ENCODE measurements at regions not wholly inside any gene's neighbourhood (a gene's known extent, or its start where the extent isn't known, plus 50 kb on each side); places are given as distances from the start of the nearest gene placed in this dataset.
"Not testable (repeated sequence)": the region's sequence is repeated elsewhere in the genome, so short reads cannot be mapped to it uniquely, and the experiment has no call there.

DNA sequence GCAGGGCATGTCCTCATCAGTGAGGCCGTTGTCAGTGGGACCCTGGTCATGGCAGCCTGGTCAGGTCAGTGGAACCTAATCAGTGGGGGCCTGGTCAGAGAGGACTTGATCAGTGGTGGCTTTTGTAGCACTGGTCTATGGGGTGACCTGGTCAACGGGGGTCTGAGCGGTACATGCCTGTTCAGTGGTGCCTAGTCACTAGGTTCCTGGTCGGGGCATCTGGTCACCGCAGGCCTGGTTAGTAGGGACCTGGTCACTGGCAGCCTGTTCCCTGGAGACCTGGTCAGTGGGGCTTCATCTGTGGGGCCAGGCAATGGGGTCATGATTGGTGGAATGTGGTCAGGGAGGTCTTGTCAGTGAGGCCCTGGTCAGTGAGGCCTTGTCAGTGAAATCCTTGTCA, 823.1 kb downstream of the FOXD4L5 start:
- H3K27ac Mint-ChIP-seq; H3K9me3 Mint-ChIP-seq; H3K9me3 ChIP-seq (ENCODE audit: control insufficient read depth in 1 of 2, insufficient read depth in 1 of 2, low read length in 2 of 2); POLR2A ChIA-PET; H3K36me3 ChIP-seq (ENCODE audit: insufficient read depth, low read length); H3K27me3 ChIP-seq (ENCODE audit: control insufficient read depth in 1 of 2, insufficient read depth in 2 of 2, low read length in 2 of 2); DNase-seq; H3K4me3 ChIP-seq (ENCODE audit: low read length); ATAC-seq (ENCODE audit: poor library complexity); H3K4me1 Mint-ChIP-seq (ENCODE audit: low read depth); CTCF ChIA-PET; H3K4me1 ChIP-seq (ENCODE audit: insufficient read depth, low read length); H3K4me3 Mint-ChIP-seq; H3K27ac ChIP-seq (ENCODE audit: low read depth in 1 of 2, low read length in 2 of 2); H3K27me3 Mint-ChIP-seq; H3K36me3 Mint-ChIP-seq (ENCODE audit: low read depth); intact Hi-C loops (cut with DNase I, micrococcal nuclease): not testable (repeated sequence)

DNA sequence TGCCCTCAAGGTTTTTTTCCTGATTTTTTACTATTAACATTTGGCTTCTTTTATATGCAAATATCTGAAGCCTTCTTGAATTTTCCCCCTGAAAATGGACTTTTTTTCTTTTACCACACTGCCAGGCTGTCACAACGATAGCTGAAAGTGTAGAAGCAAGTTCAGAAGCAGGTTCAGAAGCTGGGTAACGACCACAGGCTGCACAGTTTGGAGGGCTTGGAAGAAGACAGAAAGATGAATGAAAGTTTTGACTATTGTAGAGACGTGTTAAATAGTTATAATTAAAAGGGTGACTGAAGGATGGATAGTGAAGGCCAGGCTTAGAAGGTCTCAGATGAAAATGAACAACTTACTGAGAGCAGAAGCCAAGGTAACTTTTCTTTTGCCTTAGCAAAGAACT, 826.4 kb downstream of the FOXD4L5 start:
- H3K9me3 Mint-ChIP-seq; H3K36me3 ChIP-seq (ENCODE audit: insufficient read depth, low read length); CTCF ChIA-PET; intact Hi-C loops (cut with DNase I, micrococcal nuclease); H3K27me3 ChIP-seq (ENCODE audit: control insufficient read depth in 1 of 2, insufficient read depth in 2 of 2, low read length in 2 of 2); DNase-seq; H3K27ac ChIP-seq (ENCODE audit: low read depth in 1 of 2, low read length in 2 of 2); POLR2A ChIA-PET; H3K4me1 Mint-ChIP-seq (ENCODE audit: low read depth); H3K36me3 Mint-ChIP-seq (ENCODE audit: low read depth); ATAC-seq (ENCODE audit: poor library complexity); H3K4me3 Mint-ChIP-seq; H3K27me3 Mint-ChIP-seq; H3K4me3 ChIP-seq (ENCODE audit: low read length); H3K9me3 ChIP-seq (ENCODE audit: control insufficient read depth in 1 of 2, insufficient read depth in 1 of 2, low read length in 2 of 2); H3K4me1 ChIP-seq (ENCODE audit: insufficient read depth, low read length); H3K27ac Mint-ChIP-seq: not testable (repeated sequence)

DNA sequence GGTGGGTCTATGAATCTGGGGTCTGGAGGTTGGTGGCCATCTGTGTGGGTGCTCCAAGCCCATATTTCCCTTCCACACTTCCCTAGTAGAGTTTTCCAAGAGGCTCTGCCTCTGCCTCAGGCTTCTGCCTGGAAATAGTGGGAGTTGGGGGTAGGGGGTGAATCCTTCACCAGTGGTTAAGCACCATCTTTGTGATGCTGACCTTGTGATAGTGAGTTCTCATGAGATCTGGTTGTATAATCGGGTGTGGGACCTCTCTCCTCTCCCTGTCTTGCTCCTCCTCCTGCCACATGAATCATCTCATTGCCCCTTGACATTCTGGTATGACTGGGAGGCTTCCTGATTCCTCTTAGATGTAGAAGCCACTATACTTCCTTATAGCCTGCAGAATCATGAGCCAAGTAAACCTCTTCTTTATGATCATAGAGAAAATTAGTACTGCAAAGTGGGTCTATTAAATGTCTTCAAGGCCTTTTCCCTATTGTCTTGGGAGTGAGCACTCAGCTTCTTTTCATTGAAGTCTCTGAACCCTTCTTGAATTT, 829.8 kb downstream of the FOXD4L5 start:
- H3K4me1 Mint-ChIP-seq (ENCODE audit: low read depth); H3K9me3 Mint-ChIP-seq; intact Hi-C loops (cut with DNase I, micrococcal nuclease); CTCF ChIA-PET; H3K36me3 Mint-ChIP-seq (ENCODE audit: low read depth); H3K36me3 ChIP-seq (ENCODE audit: insufficient read depth, low read length); H3K4me3 Mint-ChIP-seq; ATAC-seq (ENCODE audit: poor library complexity); H3K27me3 ChIP-seq (ENCODE audit: control insufficient read depth in 1 of 2, insufficient read depth in 2 of 2, low read length in 2 of 2); DNase-seq; H3K27me3 Mint-ChIP-seq; POLR2A ChIA-PET; H3K9me3 ChIP-seq (ENCODE audit: control insufficient read depth in 1 of 2, insufficient read depth in 1 of 2, low read length in 2 of 2); H3K4me3 ChIP-seq (ENCODE audit: low read length); H3K4me1 ChIP-seq (ENCODE audit: insufficient read depth, low read length); H3K27ac ChIP-seq (ENCODE audit: low read depth in 1 of 2, low read length in 2 of 2); H3K27ac Mint-ChIP-seq: not testable (repeated sequence)

DNA sequence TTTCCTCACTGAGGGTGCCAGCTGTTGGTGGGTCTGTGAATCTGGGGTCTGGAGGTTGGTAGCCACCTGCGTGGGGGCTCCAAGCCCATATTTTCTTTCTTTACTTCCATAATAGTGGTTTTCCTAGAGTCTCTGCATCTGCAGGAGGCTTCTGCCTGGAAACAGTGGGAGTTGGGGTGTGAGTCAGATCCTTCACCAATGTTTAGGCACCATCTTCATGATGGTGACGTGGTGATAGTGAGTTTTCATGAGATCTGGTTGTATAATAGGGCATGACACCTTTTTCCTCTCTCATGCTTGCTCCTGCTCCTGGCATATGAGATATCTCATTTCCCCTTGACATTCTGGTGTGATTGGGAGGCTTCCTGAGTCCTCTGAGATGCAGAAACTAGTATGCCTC, 832.9 kb downstream of the FOXD4L5 start:
- DNase-seq: peak in 2 of 14 experiments; percentile 2 to 3
- H3K27me3 Mint-ChIP-seq; H3K4me3 Mint-ChIP-seq; ATAC-seq (ENCODE audit: poor library complexity); CTCF ChIA-PET; intact Hi-C loops (cut with DNase I, micrococcal nuclease); H3K27me3 ChIP-seq (ENCODE audit: control insufficient read depth in 1 of 2, insufficient read depth in 2 of 2, low read length in 2 of 2); H3K27ac ChIP-seq (ENCODE audit: low read depth in 1 of 2, low read length in 2 of 2); POLR2A ChIA-PET; H3K36me3 ChIP-seq (ENCODE audit: insufficient read depth, low read length); H3K27ac Mint-ChIP-seq; H3K9me3 Mint-ChIP-seq; H3K9me3 ChIP-seq (ENCODE audit: control insufficient read depth in 1 of 2, insufficient read depth in 1 of 2, low read length in 2 of 2); H3K36me3 Mint-ChIP-seq (ENCODE audit: low read depth); H3K4me3 ChIP-seq (ENCODE audit: low read length); H3K4me1 ChIP-seq (ENCODE audit: insufficient read depth, low read length); H3K4me1 Mint-ChIP-seq (ENCODE audit: low read depth): not testable (repeated sequence)

DNA sequence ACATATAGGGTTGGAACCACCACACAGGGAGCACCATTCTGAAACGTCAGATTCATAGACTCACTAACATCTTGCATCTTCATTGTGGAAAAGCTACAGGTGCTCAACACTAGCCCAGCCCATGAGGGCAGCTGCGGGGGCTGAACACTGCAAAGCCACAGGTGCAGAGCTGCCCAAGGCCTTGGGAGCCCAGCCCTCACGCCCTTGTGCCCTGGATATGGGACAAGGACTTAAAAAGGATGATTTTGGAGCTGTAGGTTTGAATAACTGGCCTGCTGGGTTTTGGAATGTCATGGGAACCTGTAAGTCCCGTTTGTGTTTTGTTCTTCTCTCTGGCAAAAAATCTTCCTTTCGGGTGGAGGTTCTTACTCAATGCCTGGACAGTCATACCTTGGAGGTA, 834.4 kb downstream of the FOXD4L5 start:
- CTCF ChIA-PET; H3K4me3 Mint-ChIP-seq; H3K27me3 Mint-ChIP-seq; DNase-seq; H3K36me3 Mint-ChIP-seq (ENCODE audit: low read depth); H3K27me3 ChIP-seq (ENCODE audit: control insufficient read depth in 1 of 2, insufficient read depth in 2 of 2, low read length in 2 of 2); H3K9me3 Mint-ChIP-seq; H3K4me1 ChIP-seq (ENCODE audit: insufficient read depth, low read length); H3K27ac ChIP-seq (ENCODE audit: low read depth in 1 of 2, low read length in 2 of 2); H3K36me3 ChIP-seq (ENCODE audit: insufficient read depth, low read length); POLR2A ChIA-PET; H3K4me1 Mint-ChIP-seq (ENCODE audit: low read depth); H3K27ac Mint-ChIP-seq; H3K4me3 ChIP-seq (ENCODE audit: low read length); ATAC-seq (ENCODE audit: poor library complexity); H3K9me3 ChIP-seq (ENCODE audit: control insufficient read depth in 1 of 2, insufficient read depth in 1 of 2, low read length in 2 of 2); intact Hi-C loops (cut with DNase I, micrococcal nuclease): not testable (repeated sequence)

DNA sequence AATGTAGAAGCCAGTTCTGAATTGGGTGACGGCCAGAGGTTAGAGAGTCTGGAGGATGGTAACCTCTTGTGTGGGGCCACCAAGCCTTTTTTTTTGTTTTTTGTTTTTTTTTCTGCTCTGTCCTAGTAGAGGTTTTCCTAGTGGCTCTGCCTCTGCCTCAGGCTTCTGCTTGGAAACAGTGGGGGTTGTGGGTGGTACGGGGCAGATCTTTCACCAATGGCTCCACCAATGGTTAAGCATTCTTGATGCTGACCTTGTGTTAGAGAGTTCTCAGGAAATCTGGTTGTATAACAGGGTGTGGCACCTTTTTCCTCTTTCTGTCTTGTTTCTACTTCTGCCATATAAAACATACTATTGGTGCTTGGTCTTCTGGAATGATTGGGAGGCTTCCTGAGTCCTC, 836.0 kb downstream of the FOXD4L5 start:
- ATAC-seq (ENCODE audit: poor library complexity); H3K9me3 Mint-ChIP-seq; H3K27me3 ChIP-seq (ENCODE audit: control insufficient read depth in 1 of 2, insufficient read depth in 2 of 2, low read length in 2 of 2); H3K9me3 ChIP-seq (ENCODE audit: control insufficient read depth in 1 of 2, insufficient read depth in 1 of 2, low read length in 2 of 2); CTCF ChIA-PET; H3K36me3 Mint-ChIP-seq (ENCODE audit: low read depth); POLR2A ChIA-PET; intact Hi-C loops (cut with DNase I, micrococcal nuclease); H3K36me3 ChIP-seq (ENCODE audit: insufficient read depth, low read length); H3K4me3 Mint-ChIP-seq; DNase-seq; H3K27ac ChIP-seq (ENCODE audit: low read depth in 1 of 2, low read length in 2 of 2); H3K4me1 ChIP-seq (ENCODE audit: insufficient read depth, low read length); H3K27ac Mint-ChIP-seq; H3K27me3 Mint-ChIP-seq; H3K4me1 Mint-ChIP-seq (ENCODE audit: low read depth); H3K4me3 ChIP-seq (ENCODE audit: low read length): not testable (repeated sequence)

DNA sequence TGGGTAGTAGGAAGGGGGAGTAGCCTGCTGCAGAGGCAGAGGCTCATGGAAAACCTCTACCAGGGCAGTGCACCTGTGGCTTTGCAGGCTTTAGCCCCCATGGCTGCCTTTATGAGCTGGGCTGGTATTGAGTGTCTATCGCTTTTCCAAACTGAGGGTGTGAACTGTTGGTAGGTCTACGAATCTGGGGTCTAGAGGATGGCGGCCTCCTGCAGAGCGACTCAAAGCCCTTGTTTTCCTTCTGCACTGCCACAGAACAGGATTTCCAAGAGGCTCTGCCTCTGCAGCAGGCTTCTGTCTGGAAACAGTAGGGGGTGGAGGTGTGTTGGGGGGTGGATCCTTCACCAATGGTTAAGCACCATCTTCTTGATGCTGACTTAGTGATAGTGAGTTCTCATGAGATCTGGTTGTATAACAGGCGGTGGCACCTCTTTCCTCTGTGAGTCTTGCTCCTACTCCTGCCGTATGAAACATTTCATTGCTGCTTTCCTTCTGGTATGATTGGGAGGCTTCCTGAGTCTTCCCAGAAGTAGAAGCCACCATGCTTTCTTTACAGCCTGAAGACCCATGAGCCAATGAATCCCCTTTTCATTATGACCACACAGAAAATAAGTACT, 840.0 kb downstream of the FOXD4L5 start:
- H3K27me3 Mint-ChIP-seq; ATAC-seq (ENCODE audit: poor library complexity); H3K4me1 Mint-ChIP-seq (ENCODE audit: low read depth); H3K27ac Mint-ChIP-seq; H3K4me1 ChIP-seq (ENCODE audit: insufficient read depth, low read length); H3K4me3 ChIP-seq (ENCODE audit: low read length); POLR2A ChIA-PET; H3K9me3 ChIP-seq (ENCODE audit: control insufficient read depth in 1 of 2, insufficient read depth in 1 of 2, low read length in 2 of 2); CTCF ChIA-PET; H3K27ac ChIP-seq (ENCODE audit: low read depth in 1 of 2, low read length in 2 of 2); H3K9me3 Mint-ChIP-seq; intact Hi-C loops (cut with DNase I, micrococcal nuclease); H3K27me3 ChIP-seq (ENCODE audit: control insufficient read depth in 1 of 2, insufficient read depth in 2 of 2, low read length in 2 of 2); H3K36me3 Mint-ChIP-seq (ENCODE audit: low read depth); H3K4me3 Mint-ChIP-seq; H3K36me3 ChIP-seq (ENCODE audit: insufficient read depth, low read length); DNase-seq: not testable (repeated sequence)
